H1 (cell line): ENCODE measurements at regions not wholly inside any gene's neighbourhood (a gene's known extent, or its start where the extent isn't known, plus 50 kb on each side); places are given as distances from the start of the nearest gene placed in this dataset.
A peak's percentile ranks its signal among the peaks of the same experiment; 100 is the strongest.

Experiments used
- CTCF ChIA-PET: fragments of 300-600 bp; sonication (Branson Sonifier 250); formaldehyde crosslinking; loops from one replicate; lab custom pipeline; 2021; ENCODE audit not compliant: partially characterized antibody; lab: Charles Lee
- POLR2A ChIA-PET: fragments of 300-600 bp; sonication (Branson Sonifier 250); formaldehyde crosslinking; loops from one replicate; lab custom pipeline; 2021; ENCODE audit warnings: inconsistent platforms; ENCODE audit not compliant: partially characterized antibody; lab: Charles Lee
- DNase-seq, 2 experiments: peaks; one replicate each; pipeline versions ENCODE4 v3.0.0 to v3.0.0-alpha.2; 2010 to 2022; ENCODE audit warnings: low spot score in 2 of 2, low read depth in 1 of 2, mixed read lengths in 1 of 2
- FAIRE-seq: peaks from 2 replicates; lab custom pipeline; 2011; peaks lifted over from hg19 to GRCh38; lab: Jason Lieb, UNC
- H2AFZ ChIP-seq: 2 replicates; pipeline ENCODE4 v1.8.1; 2012; ENCODE audit warnings: low read length, inconsistent platforms
- H2AK5ac ChIP-seq: 2 replicates; pipeline ENCODE4 v1.6.1; 2013; ENCODE audit warnings: low read depth, low read length
- H2BK120ac ChIP-seq: replicated peaks from 2 replicates; pipeline ENCODE3; 2013; ENCODE audit warnings: low read depth, low read length, inconsistent platforms
- H2BK12ac ChIP-seq: 2 replicates; pipeline ENCODE4 v1.6.1; 2013; ENCODE audit warnings: low read depth, low read length
- H2BK15ac ChIP-seq: 2 replicates; pipeline ENCODE4 v1.6.1; 2013; ENCODE audit warnings: low read length
- H2BK20ac ChIP-seq: 2 replicates; pipeline ENCODE4 v1.6.1; 2013; ENCODE audit warnings: low read length
- H2BK5ac ChIP-seq: 2 replicates; pipeline ENCODE4 v1.6.1; 2013; ENCODE audit warnings: low read depth, low read length
- H3K14ac ChIP-seq: 2 replicates; pipeline ENCODE4 v1.6.1; 2013; ENCODE audit warnings: inconsistent platforms; ENCODE audit not compliant: insufficient read length
- H3K18ac ChIP-seq: 2 replicates; pipeline ENCODE4 v1.6.1; 2013; ENCODE audit warnings: low read length; ENCODE audit errors: extremely low read depth
- H3K23ac ChIP-seq: 2 replicates; pipeline ENCODE4 v1.6.1; 2013; ENCODE audit warnings: inconsistent platforms; ENCODE audit not compliant: insufficient read length
- H3K23me2 ChIP-seq: 2 replicates; pipeline ENCODE4 v1.6.1; 2013; ENCODE audit warnings: low read depth, low read length
- H3K27ac ChIP-seq: 2 replicates; pipeline ENCODE4 v1.6.1; 2011; ENCODE audit warnings: low read depth, low read length, inconsistent platforms
- H3K27me3 ChIP-seq, 4 experiments: replicated peaks in 1 of 4; 1 replicate in 1 of 4; 2 replicates in 3 of 4; pipeline versions ENCODE4 v1.6.1 to v1.8.1; 2011 to 2013; ENCODE audit warnings: low read length in 3 of 4, mild to moderate bottlenecking in 3 of 4, inconsistent platforms in 2 of 4, mixed read lengths in 2 of 4, moderate library complexity in 1 of 4; ENCODE audit not compliant: control insufficient read depth in 3 of 4, insufficient read depth in 3 of 4; ENCODE audit errors: extremely low read depth in 1 of 4
- H3K36me3 ChIP-seq, 4 experiments: 2 replicates each; pipeline versions ENCODE4 v1.6.1 to v1.8.1; 2011 to 2013; ENCODE audit warnings: mild to moderate bottlenecking in 4 of 4, low read length in 3 of 4, moderate library complexity in 2 of 4, control low read depth in 1 of 4, inconsistent platforms in 1 of 4; ENCODE audit not compliant: insufficient read depth in 4 of 4, control insufficient read depth in 2 of 4
- H3K4ac ChIP-seq: replicated peaks from 2 replicates; pipeline ENCODE3; 2013; ENCODE audit warnings: low read length, low read depth, mixed read lengths, inconsistent platforms; ENCODE audit not compliant: insufficient read length
- H3K4me1 ChIP-seq, 4 experiments: replicated peaks in 1 of 4; 1 replicate in 1 of 4; 2 replicates in 3 of 4; pipeline versions ENCODE4 v1.6.1 to v1.8.1; 2011 to 2013; ENCODE audit warnings: low read length in 3 of 4, inconsistent platforms in 2 of 4, mixed read lengths in 1 of 4; ENCODE audit not compliant: insufficient read depth in 4 of 4, control insufficient read depth in 3 of 4
- H3K4me2 ChIP-seq, 2 experiments: 2 replicates each; pipeline versions ENCODE4 v1.6.1 to v1.8.1; 2011 to 2013; ENCODE audit warnings: low read depth in 2 of 2, low read length in 2 of 2, control low read depth in 1 of 2, inconsistent platforms in 1 of 2, mild to moderate bottlenecking in 1 of 2; ENCODE audit not compliant: insufficient read depth in 1 of 2
- H3K4me3 ChIP-seq, 4 experiments: fragments of 200-600, 300-600 bp in 1 of 4; sonication (generic), shearing (Covaris generic), sonication (Bioruptor Twin) in 1 of 4; 2 replicates each; pipeline versions ENCODE4 v1.5.1 to v1.8.1; 2011 to 2016; ENCODE audit warnings: low read length in 4 of 4, low read depth in 3 of 4, control low read depth in 2 of 4, inconsistent platforms in 2 of 4, mild to moderate bottlenecking in 2 of 4, mixed read lengths in 1 of 4, moderate library complexity in 1 of 4; ENCODE audit not compliant: insufficient read depth in 2 of 4; ENCODE audit errors: extremely low read depth in 1 of 4
- H3K56ac ChIP-seq: replicated peaks from 2 replicates; pipeline ENCODE3; 2013; ENCODE audit warnings: low read depth, mild to moderate bottlenecking, mixed read lengths, low read length, inconsistent platforms; ENCODE audit not compliant: insufficient read length
- H3K79me1 ChIP-seq: 2 replicates; pipeline ENCODE4 v1.6.1; 2013; ENCODE audit warnings: low read depth, low read length, control low read depth
- H3K79me2 ChIP-seq, 2 experiments: 2 replicates each; pipeline versions ENCODE4 v1.6.1 to v1.8.1; 2012 to 2013; ENCODE audit warnings: low read length in 2 of 2, mild to moderate bottlenecking in 2 of 2, inconsistent platforms in 1 of 2; ENCODE audit not compliant: insufficient read depth in 2 of 2, control insufficient read depth in 1 of 2
- H3K9ac ChIP-seq, 4 experiments: replicated peaks in 1 of 4; 1 replicate in 1 of 4; 2 replicates in 3 of 4; pipeline versions ENCODE4 v1.6.1 to v1.8.1; 2011 to 2013; ENCODE audit warnings: low read depth in 3 of 4, low read length in 3 of 4, control low read depth in 2 of 4, mild to moderate bottlenecking in 2 of 4, moderate library complexity in 2 of 4, inconsistent platforms in 1 of 4; ENCODE audit errors: extremely low read depth in 1 of 4
- H3K9me3 ChIP-seq, 2 experiments: 2 replicates each; pipeline versions ENCODE4 v1.6.1 to v1.8.1; 2012 to 2013; ENCODE audit warnings: mild to moderate bottlenecking in 2 of 2, moderate library complexity in 2 of 2, control low read depth in 1 of 2, inconsistent platforms in 1 of 2, low read depth in 1 of 2, low read length in 1 of 2, mixed read lengths in 1 of 2; ENCODE audit not compliant: insufficient read depth in 2 of 2
- H4K20me1 ChIP-seq, 2 experiments: replicated peaks in 1 of 2; 2 replicates each; pipeline versions ENCODE3 to v1.8.1; 2011 to 2013; ENCODE audit warnings: inconsistent platforms in 2 of 2, low read length in 2 of 2, mild to moderate bottlenecking in 1 of 2; ENCODE audit not compliant: insufficient read depth in 2 of 2, control insufficient read depth in 1 of 2
- H4K5ac ChIP-seq: 2 replicates; pipeline ENCODE4 v1.6.1; 2013; ENCODE audit warnings: low read length, low read depth, mixed read lengths, inconsistent platforms; ENCODE audit not compliant: insufficient read length
- H4K8ac ChIP-seq: 2 replicates; pipeline ENCODE4 v1.8.0; 2013; ENCODE audit warnings: mild to moderate bottlenecking, moderate library complexity, low read length, inconsistent platforms; ENCODE audit not compliant: insufficient read depth; ENCODE audit errors: extremely low read depth
- H4K91ac ChIP-seq: replicated peaks from 2 replicates; pipeline ENCODE3; 2013; ENCODE audit warnings: low read length, mixed read lengths, inconsistent platforms; ENCODE audit not compliant: insufficient read length
- ASH2L ChIP-seq: fragments of 200-600, 300-600 bp; sonication (generic); IDR thresholded peaks from one replicate; pipeline ENCODE4 v1.7.1; 2017; ENCODE audit warnings: low read length
- CREB1 ChIP-seq: IDR thresholded peaks from 2 replicates; pipeline ENCODE4 v1.6.1; 2012; ENCODE audit warnings: inconsistent platforms
- EGR1 ChIP-seq: IDR thresholded peaks from 2 replicates; pipeline ENCODE4 v1.6.1; 2011; ENCODE audit warnings: low read depth, low read length, borderline replicate concordance
- NRF1 ChIP-seq: IDR thresholded peaks from 2 replicates; pipeline ENCODE4 v1.6.1; 2011; ENCODE audit warnings: mild to moderate bottlenecking, low read depth, low read length, improper control_type of control experiment
- POLR2AphosphoS5 ChIP-seq: IDR thresholded peaks from 2 replicates; pipeline ENCODE4 v1.6.1; 2011; ENCODE audit warnings: low read depth, low read length
- POU5F1 ChIP-seq: IDR thresholded peaks from 2 replicates; pipeline ENCODE4 v1.6.1; 2011; ENCODE audit warnings: low read depth, mild to moderate bottlenecking, low read length, moderate library complexity
- RAD21 ChIP-seq, 2 experiments: IDR thresholded peaks in 1 of 2; conservative IDR thresholded peaks in 1 of 2; 2 replicates each; pipeline ENCODE4 v1.6.1; 2011; ENCODE audit warnings: low read depth in 2 of 2, low read length in 2 of 2, improper control_type of control experiment in 1 of 2, inconsistent platforms in 1 of 2, mild to moderate bottlenecking in 1 of 2, moderate library complexity in 1 of 2
- RBBP5 ChIP-seq: IDR thresholded peaks from 2 replicates; pipeline ENCODE4 v1.7.1; 2012; ENCODE audit warnings: low read depth, mild to moderate bottlenecking, inconsistent platforms, low read length, moderate library complexity, borderline replicate concordance
- RNF2 ChIP-seq: fragments of 200-900, 300-1000 bp; sonication (generic); IDR thresholded peaks from 2 replicates; pipeline ENCODE4 v1.7.1; 2016; ENCODE audit warnings: borderline replicate concordance, low read depth, mild to moderate bottlenecking, antibody characterized with exemption, low read length; ENCODE audit not compliant: poor library complexity, severe bottlenecking; ENCODE audit errors: missing control alignments
- SAP30 ChIP-seq: fragments of 300-600 bp; sonication (generic); IDR thresholded peaks from 2 replicates; pipeline ENCODE4 v1.7.1; 2012; ENCODE audit warnings: low read length, moderate library complexity, mild to moderate bottlenecking, inconsistent platforms; ENCODE audit not compliant: insufficient read depth, insufficient replicate concordance
- SP2 ChIP-seq: IDR thresholded peaks from 2 replicates; pipeline ENCODE4 v1.6.1; 2012; ENCODE audit warnings: mild to moderate bottlenecking, low read length, inconsistent platforms
- SRF ChIP-seq: IDR thresholded peaks from 2 replicates; pipeline ENCODE4 v1.6.1; 2011; ENCODE audit warnings: mild to moderate bottlenecking, low read depth, low read length, moderate library complexity
- WGBS, 2 experiments: shearing (Covaris generic) in 1 of 2; methylation state at CpG; one replicate each; pipeline versions ENCODE4 v1.1.6 to v1.1.7; 2013 to 2015; ENCODE audit warnings: low lambda C conversion rate in 2 of 2, mixed read lengths in 2 of 2, inconsistent platforms in 1 of 2, low coverage in 1 of 2, missing lambda C conversion rate in 1 of 2; ENCODE audit not compliant: insufficient replicate concordance in 2 of 2, insufficient coverage in 1 of 2, insufficient read length in 1 of 2; ENCODE audit errors: extremely low coverage in 1 of 2, missing lambda C conversion rate in 1 of 2; 5-methylcytosine and 5-hydroxymethylcytosine counted together
- TF ChIP-seq, protein P1 (sequence below): IDR thresholded peaks from 2 replicates; pipeline ENCODE4 v1.6.1; 2011; ENCODE audit warnings: low read depth, mild to moderate bottlenecking, low read length; ENCODE audit not compliant: insufficient read depth

DNA sequence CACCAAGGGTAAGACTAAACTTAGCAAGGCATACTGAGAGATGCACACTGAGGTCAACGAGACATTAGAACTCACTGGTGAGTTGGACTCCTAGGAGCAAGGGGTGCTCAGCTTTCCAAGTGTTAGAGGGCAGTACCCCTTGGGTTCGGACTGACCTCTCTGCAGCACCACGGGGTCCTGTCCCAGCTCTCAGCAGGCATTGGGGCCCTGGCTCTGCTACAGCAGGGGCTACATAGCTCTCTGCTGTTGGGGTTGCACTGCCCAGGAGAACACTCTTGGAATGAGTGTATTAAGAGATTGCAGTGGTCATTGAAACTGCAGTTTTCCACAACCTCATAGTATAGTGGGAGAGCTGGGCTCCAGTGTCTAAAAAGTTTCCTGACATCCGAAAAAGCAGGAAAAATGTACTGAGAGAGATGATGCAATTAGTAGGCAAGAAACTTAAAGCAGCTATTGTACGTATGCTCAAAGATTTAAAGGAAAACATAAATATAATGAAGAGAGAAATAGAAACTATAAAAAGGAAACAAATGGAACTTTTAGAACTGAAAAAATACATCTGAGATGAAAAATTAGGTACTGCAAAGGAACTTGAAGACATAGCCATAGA lies 132.5 kb upstream of the MAX start:
- peak overlapping the region; percentile 51; the same call in 1 of the 2 replicates for H2AFZ ChIP-seq
- H3K56ac ChIP-seq: no peak overlapping the region
- no peak overlapping the region for H2BK12ac ChIP-seq
- no peak overlapping the region for H3K4me2 ChIP-seq
- H2AK5ac ChIP-seq: no peak overlapping the region
- H2BK20ac ChIP-seq: no peak overlapping the region
- no peak overlapping the region for H4K8ac ChIP-seq
- no peaks in the 10 kb centered on the region for H3K27me3 ChIP-seq
- no peaks in the 10 kb centered on the region for H3K79me2 ChIP-seq
- no peaks in the 10 kb centered on the region for H3K36me3 ChIP-seq
- no peak overlapping the region for H3K9ac ChIP-seq
- H3K79me1 ChIP-seq: no peaks in the 10 kb centered on the region
- no peak overlapping the region for H2BK5ac ChIP-seq
- H3K14ac ChIP-seq: no peak overlapping the region
- peak overlapping the region; percentile 7 for H4K91ac ChIP-seq
- no peak overlapping the region for H2BK120ac ChIP-seq
- no peak overlapping the region for H3K27ac ChIP-seq
- H3K4me1 ChIP-seq: peaks cover 2 to 20% (median 7%) of the 10 kb centered on the region in 4 experiments
- H3K23ac ChIP-seq: no peak overlapping the region
- no peak for DNase-seq
- H3K4ac ChIP-seq: no peak overlapping the region
- H3K23me2 ChIP-seq: no peaks in the 10 kb centered on the region
- no peak overlapping the region for H3K4me3 ChIP-seq
- ChIA-PET POLR2A (no interaction called here), CTCF (interaction anchor here (0.5 kb wide), 1 partner anchor 109 kb away, joined by 3 read pairs; no protein-coding TSS in a partner anchor)
- H4K5ac ChIP-seq: no peak overlapping the region
- H3K18ac ChIP-seq: no peak overlapping the region
- no peak for FAIRE-seq
- 97% methylated on average over 5 of the region's 5 CpGs; no CpG with 5 or more reads in 1 of the 2 experiments for WGBS, 2 experiments
- no peaks in the 10 kb centered on the region for H3K9me3 ChIP-seq
- H2BK15ac ChIP-seq: no peak overlapping the region; the same call in 1 of the 2 replicates
- no peaks in the 10 kb centered on the region for H4K20me1 ChIP-seq
- TF ChIP-seq RBBP5 (no peak), EGR1 (no peak), POLR2AphosphoS5 (no peak), POU5F1 (no peak), CREB1 (no peak), ASH2L (no peak), SAP30 (no peak), SRF (no peak), RAD21 (IDR thresholded peaks at IDR 0.05 in 1 of 2, conservative IDR thresholded peaks at IDR 0.05 in 1 of 2; ENCODE audit: low read depth in 2 of 2, low read length in 2 of 2) (no peak), RNF2 (no peak), SP2 (no peak), NRF1 (no peak)
- TF ChIP-seq, protein P1, sequence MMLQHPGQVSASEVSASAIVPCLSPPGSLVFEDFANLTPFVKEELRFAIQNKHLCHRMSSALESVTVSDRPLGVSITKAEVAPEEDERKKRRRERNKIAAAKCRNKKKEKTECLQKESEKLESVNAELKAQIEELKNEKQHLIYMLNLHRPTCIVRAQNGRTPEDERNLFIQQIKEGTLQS: no peak
